BLaER1 treated with 17β-estradiol and CSF1 and Interleukin-3, amounts not matched to agents 10 nM and 100 nM (cell line): ENCODE measurements at regions not wholly inside any gene's neighbourhood (a gene's known extent, or its start where the extent isn't known, plus 50 kb on each side); places are given as distances from the start of the nearest gene placed in this dataset.
A peak's percentile ranks its signal among the peaks of the same experiment; 100 is the strongest.

Experiments used
- H3K27ac ChIP-seq, 11 experiments: shearing (Covaris generic); formaldehyde crosslinking; 2 replicates each; pipeline ENCODE4 v1.8.1; 2022
- H3K27me3 ChIP-seq, 11 experiments: shearing (Covaris generic); formaldehyde crosslinking; 2 replicates each; pipeline ENCODE4 v1.8.1; 2022
- H3K36me3 ChIP-seq, 11 experiments: shearing (Covaris generic); formaldehyde crosslinking; 2 replicates each; pipeline ENCODE4 v1.8.1; 2022
- H3K4me1 ChIP-seq, 10 experiments: shearing (Covaris generic); formaldehyde crosslinking; 2 replicates each; pipeline ENCODE4 v1.8.1; 2022
- H3K4me2 ChIP-seq, 11 experiments: shearing (Covaris generic); formaldehyde crosslinking; 2 replicates each; pipeline ENCODE4 v1.8.1; 2022
- H3K4me3 ChIP-seq, 10 experiments: shearing (Covaris generic); formaldehyde crosslinking; 2 replicates each; pipeline ENCODE4 v1.8.1; 2022
- H3K9ac ChIP-seq, 11 experiments: shearing (Covaris generic); formaldehyde crosslinking; 2 replicates each; pipeline ENCODE4 v1.8.1; 2022
- H3K9me3 ChIP-seq, 11 experiments: shearing (Covaris generic); formaldehyde crosslinking; replicated peaks in 1 of 11; 2 replicates each; pipeline ENCODE4 v1.8.1; 2022
- H4K20me1 ChIP-seq, 11 experiments: shearing (Covaris generic); formaldehyde crosslinking; 2 replicates each; pipeline ENCODE4 v1.8.1; 2022
- Cebpa-rat ChIP-seq, 11 experiments: shearing (Covaris generic); IDR thresholded peaks; 2 replicates each; pipeline ENCODE4 v1.8.1; 2022

- no peaks in the 10 kb centered on the region for H4K20me1 ChIP-seq
- TF ChIP-seq Cebpa-rat (IDR thresholded peaks at IDR 0.05), result no peak
- no peak overlapping the region for H3K27ac ChIP-seq
- H3K27me3 ChIP-seq, result no peaks in the 10 kb centered on the region
- peak overlapping the region in 1 of 11 experiments; percentile 34; a peak in 1 of 22 replicates for H3K4me2 ChIP-seq
- H3K9ac ChIP-seq, result no peak overlapping the region
- peaks cover 0 to 50% (median under 1%) of the 10 kb centered on the region in 10 experiments; a peak in 8 of 20 replicates for H3K4me1 ChIP-seq
- H3K4me3 ChIP-seq, result no peak overlapping the region
- 0 out of 22 replicates have a peak, but pooled peaks cover 0 to 3% (median 0%) of the 10 kb centered on the region in 11 experiments for H3K36me3 ChIP-seq
- H3K9me3 ChIP-seq, result peaks cover 22 to 45% (median 32%) of the 10 kb centered on the region in 11 experiments
These were observed 732.4 kb downstream of the MATN1 start for GRCh38 chr1:29991025-29991424.

- Histone ChIP-seq H3K36me3 (0 out of 22 replicates have a peak, but pooled peaks cover 0 to 3% (median 0%) of the 10 kb centered on the region in 11 experiments), H4K20me1 (no peaks in the 10 kb centered on the region), H3K9ac (no peak overlapping the region), H3K4me3 (no peak overlapping the region), H3K9me3 (peaks cover 20 to 39% (median 26%) of the 10 kb centered on the region in 11 experiments), H3K27me3 (no peaks in the 10 kb centered on the region), H3K4me2 (no peak overlapping the region), H3K4me1 (peaks cover 0 to 58% (median 5%) of the 10 kb centered on the region in 10 experiments; a peak in 12 of 20 replicates), H3K27ac (no peak overlapping the region)
- TF ChIP-seq Cebpa-rat (IDR thresholded peaks at IDR 0.05), result no peak
These were observed 733.1 kb downstream of the MATN1 start for GRCh38 chr1:29990304-29990703.

- H3K4me2 ChIP-seq, result peak overlapping the region in 3 of 11 experiments; percentile 78 to 85 (median 82); a peak in 6 of 22 replicates
These were observed 736.4 kb downstream of the MATN1 start for GRCh38 chr1:29986986-29987385.

GRCh38 chr1:29985606-29985945 is 737.8 kb downstream of the MATN1 start:
- Histone ChIP-seq H3K4me3 (no peak overlapping the region), H4K20me1 (no peaks in the 10 kb centered on the region), H3K36me3 (no peaks in the 10 kb centered on the region), H3K9ac (peak overlapping the region in 6 of 11 experiments; percentile 35 to 97 (median 81); a peak in 10 of 22 replicates), H3K9me3 (peaks cover 0 to 8% (median 0%) of the 10 kb centered on the region in 11 experiments; a peak in 4 of 22 replicates), H3K27ac (peak overlapping the region in 7 of 11 experiments; percentile 2 to 100 (median 91); a peak in 12 of 22 replicates), H3K4me1 (peaks cover 0 to 61% (median 17%) of the 10 kb centered on the region in 10 experiments; a peak in 12 of 20 replicates), H3K4me2 (peak overlapping the region in 5 of 11 experiments; percentile 78 to 85 (median 84); a peak in 10 of 22 replicates), H3K27me3 (no peaks in the 10 kb centered on the region)
- no peak for TF ChIP-seq Cebpa-rat (IDR thresholded peaks at IDR 0.05)

More at GRCh38 chr1:29986986-29987385, 736.4 kb downstream of the MATN1 start:
- peaks cover 0 to 70% (median 17%) of the 10 kb centered on the region in 10 experiments; a peak in 12 of 20 replicates for H3K4me1 ChIP-seq
- peak overlapping the region in 2 of 11 experiments; percentile 93 to 97; a peak in 4 of 22 replicates for H3K9ac ChIP-seq
- peak overlapping the region in 4 of 11 experiments; percentile 91 to 100 (median 98); a peak in 5 of 22 replicates for H3K27ac ChIP-seq
- H3K36me3 ChIP-seq, result no peaks in the 10 kb centered on the region
- no peaks in the 10 kb centered on the region for H3K27me3 ChIP-seq
- TF ChIP-seq Cebpa-rat (IDR thresholded peaks at IDR 0.05), result no peak
- peaks cover 0 to 13% (median 0%) of the 10 kb centered on the region in 11 experiments; a peak in 4 of 22 replicates for H3K9me3 ChIP-seq
- no peaks in the 10 kb centered on the region for H4K20me1 ChIP-seq
- H3K4me3 ChIP-seq, result no peak overlapping the region

GRCh38 chr1:29984862-29985605 is 738.4 kb downstream of the MATN1 start:
- TF ChIP-seq Cebpa-rat (IDR thresholded peaks at IDR 0.05), result peak in 4 of 11 experiments; percentile 16 to 47 (median 46); a peak in 3 of 22 replicates
- peak overlapping the region in 7 of 11 experiments; percentile 26 to 89 (median 82); a peak in 12 of 22 replicates for H3K4me2 ChIP-seq
- peaks cover 0 to 8% (median 0%) of the 10 kb centered on the region in 11 experiments; a peak in 4 of 22 replicates for H3K9me3 ChIP-seq
- peak overlapping the region in 2 of 10 experiments; percentile 30 to 35; a peak in 1 of 20 replicates for H3K4me3 ChIP-seq
- H3K36me3 ChIP-seq, result no peaks in the 10 kb centered on the region
- H4K20me1 ChIP-seq, result no peaks in the 10 kb centered on the region
- peak overlapping the region in 6 of 11 experiments; percentile 35 to 97 (median 81); a peak in 12 of 22 replicates for H3K9ac ChIP-seq
- peak overlapping the region in 8 of 11 experiments; percentile 19 to 100 (median 88); a peak in 15 of 22 replicates for H3K27ac ChIP-seq
- H3K4me1 ChIP-seq, result peaks cover 0 to 60% (median 17%) of the 10 kb centered on the region in 10 experiments; a peak in 12 of 20 replicates
- H3K27me3 ChIP-seq, result no peaks in the 10 kb centered on the region

- Histone ChIP-seq H3K4me3 (peak overlapping the region in 2 of 10 experiments; percentile 30 to 35; a peak in 1 of 20 replicates), H3K27me3 (no peaks in the 10 kb centered on the region), H3K4me2 (peak overlapping the region in 7 of 11 experiments; percentile 26 to 89 (median 82); a peak in 12 of 22 replicates), H3K36me3 (no peaks in the 10 kb centered on the region), H3K9me3 (peaks cover 0 to 8% (median 0%) of the 10 kb centered on the region in 11 experiments; a peak in 4 of 22 replicates), H3K4me1 (peaks cover 0 to 60% (median 17%) of the 10 kb centered on the region in 10 experiments; a peak in 12 of 20 replicates), H3K27ac (peak overlapping the region in 8 of 11 experiments; percentile 19 to 100 (median 88); a peak in 15 of 22 replicates), H4K20me1 (no peaks in the 10 kb centered on the region), H3K9ac (peak overlapping the region in 6 of 11 experiments; percentile 35 to 97 (median 81); a peak in 12 of 22 replicates)
- no peak for TF ChIP-seq Cebpa-rat (IDR thresholded peaks at IDR 0.05)
These were observed 739.1 kb downstream of the MATN1 start for GRCh38 chr1:29984166-29984861.

GRCh38 chr1:29983321-29983720 is 740.1 kb downstream of the MATN1 start:
- H3K27ac ChIP-seq, result peak overlapping the region in 5 of 11 experiments; percentile 84 to 100 (median 98); a peak in 9 of 22 replicates
- no peak overlapping the region for H3K4me3 ChIP-seq
- H3K9ac ChIP-seq, result peak overlapping the region in 1 of 11 experiments; percentile 97; a peak in 2 of 22 replicates
- no peaks in the 10 kb centered on the region for H4K20me1 ChIP-seq
- H3K36me3 ChIP-seq, result no peaks in the 10 kb centered on the region
- no peak for TF ChIP-seq Cebpa-rat (IDR thresholded peaks at IDR 0.05)
- peaks cover 0 to 53% (median 17%) of the 10 kb centered on the region in 10 experiments; a peak in 12 of 20 replicates for H3K4me1 ChIP-seq
- peak overlapping the region in 4 of 11 experiments; percentile 79 to 89 (median 83); a peak in 7 of 22 replicates for H3K4me2 ChIP-seq
- H3K27me3 ChIP-seq, result no peaks in the 10 kb centered on the region
- H3K9me3 ChIP-seq, result peaks cover 0 to 8% (median 0%) of the 10 kb centered on the region in 11 experiments; a peak in 5 of 22 replicates

GRCh38 chr1:29981586-29982239 is 741.7 kb downstream of the MATN1 start:
- Histone ChIP-seq H3K4me3 (no peak overlapping the region), H3K4me1 (peaks cover 0 to 37% (median 17%) of the 10 kb centered on the region in 10 experiments; a peak in 12 of 20 replicates), H3K4me2 (no peak overlapping the region), H3K27ac (no peak overlapping the region), H3K9me3 (peaks cover 0 to 20% (median 13%) of the 10 kb centered on the region in 11 experiments; a peak in 14 of 22 replicates), H3K36me3 (no peaks in the 10 kb centered on the region), H3K9ac (no peak overlapping the region), H3K27me3 (no peaks in the 10 kb centered on the region), H4K20me1 (no peaks in the 10 kb centered on the region)
- no peak for TF ChIP-seq Cebpa-rat (IDR thresholded peaks at IDR 0.05)
